HG03103 (cell line): ENCODE measurements at regions not wholly inside any gene's neighbourhood (a gene's known extent, or its start where the extent isn't known, plus 50 kb on each side); places are given as distances from the start of the nearest gene placed in this dataset.
"Not testable (repeated sequence)": the region's sequence is repeated elsewhere in the genome, so short reads cannot be mapped to it uniquely, and the experiment has no call there.

Experiments used
- ATAC-seq: cut with Tn5 transposase; IDR thresholded peaks from one replicate; pipeline ENCODE4 v1.9.1; 2021; ENCODE audit warnings: low read depth; ENCODE audit not compliant: unreplicated experiment

DNA sequence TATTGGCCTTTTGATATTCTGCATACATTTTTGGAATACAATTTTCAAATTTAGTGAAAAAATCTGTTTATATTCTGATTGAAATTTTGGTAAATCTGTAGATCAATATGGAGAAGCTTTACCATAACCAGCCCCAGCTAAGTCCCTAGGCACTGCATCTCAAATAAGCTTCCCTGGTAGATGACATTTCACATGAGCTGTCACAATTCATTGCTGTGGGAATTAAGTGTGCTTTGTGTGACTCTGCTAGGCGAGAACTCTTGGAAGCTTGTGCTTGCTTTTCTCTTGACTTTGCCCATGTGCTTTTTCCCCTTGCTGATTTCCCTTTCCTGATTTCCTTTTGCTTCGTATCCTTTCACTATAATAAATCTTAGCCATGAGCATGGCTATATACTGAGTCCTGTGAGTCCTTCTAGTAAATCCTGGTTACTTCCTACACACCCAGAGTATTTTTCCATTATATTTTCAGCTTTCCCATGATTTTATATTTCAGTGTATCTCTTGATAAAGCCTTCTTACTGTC lies 166.5 kb upstream of the MMS22L start:
- no peak for ATAC-seq

DNA sequence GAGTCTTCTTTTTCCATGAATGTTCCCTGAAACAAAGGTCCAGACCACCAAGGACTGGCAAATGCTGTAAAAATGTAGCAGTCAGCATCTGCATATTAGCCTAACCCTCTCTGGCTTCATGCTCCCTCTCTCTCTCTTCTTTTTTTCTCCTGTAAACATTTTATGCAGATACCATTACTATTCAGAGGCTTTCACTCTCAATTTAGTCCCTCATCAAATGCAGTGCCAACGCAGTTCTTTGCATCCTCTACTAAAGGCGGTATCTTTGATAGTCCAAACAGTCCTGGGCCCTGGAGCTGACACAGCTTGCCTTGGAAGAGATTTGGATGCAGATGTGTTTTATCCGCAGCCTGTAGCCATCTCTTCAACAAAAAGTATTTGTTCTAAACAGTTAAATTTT lies 167.1 kb upstream of the MMS22L start:
- ATAC-seq, result no peak

DNA sequence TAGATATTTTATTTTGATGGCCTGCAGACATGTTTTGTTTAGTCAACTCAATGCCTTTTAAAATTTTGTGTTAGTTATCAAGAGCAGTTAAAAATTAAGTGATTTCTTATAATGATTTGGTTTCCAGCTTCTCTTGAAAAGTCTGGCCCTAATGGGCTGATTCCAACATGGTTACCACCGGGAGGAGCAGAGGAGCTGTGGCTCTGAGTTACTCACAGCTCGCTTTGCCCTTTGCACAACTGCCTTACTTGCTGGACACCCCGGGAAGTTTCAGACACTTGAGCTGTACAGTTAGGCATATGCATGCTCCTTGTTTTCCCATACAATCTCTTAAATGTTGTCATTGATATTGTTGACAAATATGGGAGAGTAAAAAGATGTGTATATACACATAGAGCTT lies 173.1 kb upstream of the MMS22L start:
- no peak for ATAC-seq

DNA sequence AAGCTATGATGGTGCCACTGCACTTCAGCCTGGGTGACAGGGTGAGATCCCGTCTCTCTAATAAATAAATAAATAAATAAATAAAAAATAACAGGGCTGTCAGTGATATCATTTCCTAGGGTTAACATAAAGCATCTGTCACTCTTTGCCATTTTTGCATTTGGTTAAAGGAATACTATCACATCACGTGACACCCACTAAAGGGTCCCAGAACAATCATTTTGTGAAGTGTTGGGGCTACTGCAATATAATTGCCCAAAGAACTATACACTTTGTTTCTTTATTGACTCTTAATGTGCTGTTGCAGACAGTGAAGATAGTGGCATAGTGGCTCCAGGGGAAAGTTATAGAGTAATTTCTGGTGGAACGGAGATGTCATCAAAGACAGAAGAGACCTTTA lies 176.5 kb upstream of the MMS22L start:
- no peak for ATAC-seq

DNA sequence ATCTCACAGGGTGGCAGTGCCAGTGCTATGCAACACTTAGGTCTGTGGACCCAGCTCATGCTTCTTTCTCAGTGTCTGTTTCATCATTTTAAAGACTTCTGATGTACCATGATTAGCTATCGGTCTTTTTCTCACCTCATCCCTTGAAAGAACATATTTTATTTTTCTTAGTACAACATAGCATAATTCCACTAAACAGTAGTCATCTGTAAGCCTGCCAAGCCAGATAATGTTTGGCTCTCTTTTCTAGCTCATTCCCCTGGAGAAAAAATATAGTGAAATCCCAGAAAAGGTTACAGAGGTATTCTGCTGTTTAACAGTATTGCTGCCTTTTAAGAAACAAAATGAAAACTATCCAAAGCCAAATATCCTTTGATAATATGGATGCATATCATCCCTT lies 177.0 kb upstream of the MMS22L start:
- no peak for ATAC-seq

DNA sequence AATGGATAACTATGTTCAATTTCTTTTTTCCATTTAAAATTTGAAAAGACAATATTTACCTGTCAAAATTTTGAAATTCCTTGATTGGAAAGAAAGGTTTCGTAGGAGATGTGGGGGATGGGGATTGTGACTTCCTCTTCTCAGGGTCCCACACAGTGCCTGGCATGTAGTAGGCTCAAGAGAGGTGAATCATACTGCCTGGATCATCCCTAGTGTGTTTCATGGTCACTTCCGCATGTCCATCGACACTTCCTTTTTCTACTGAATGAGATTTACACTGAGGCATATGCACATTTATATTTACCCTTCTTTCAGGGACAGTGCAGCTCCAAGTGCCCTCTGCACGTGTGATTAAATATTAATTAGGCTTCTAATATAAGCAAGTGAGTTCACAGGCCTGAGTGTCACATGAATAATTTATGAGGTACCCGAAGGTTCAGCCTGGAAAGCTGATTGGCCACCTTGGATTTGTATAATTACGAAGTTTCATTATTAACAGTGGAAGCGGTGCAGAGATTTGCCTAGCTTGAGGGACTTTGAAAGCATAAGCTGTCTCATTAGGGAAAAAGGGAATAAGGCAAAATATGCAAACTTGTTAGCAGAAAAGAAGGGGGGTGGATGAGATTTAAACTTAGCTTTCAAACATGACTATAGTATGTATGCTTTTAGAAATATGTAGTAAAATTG lies 177.5 kb upstream of the MMS22L start:
- no peak for ATAC-seq

DNA sequence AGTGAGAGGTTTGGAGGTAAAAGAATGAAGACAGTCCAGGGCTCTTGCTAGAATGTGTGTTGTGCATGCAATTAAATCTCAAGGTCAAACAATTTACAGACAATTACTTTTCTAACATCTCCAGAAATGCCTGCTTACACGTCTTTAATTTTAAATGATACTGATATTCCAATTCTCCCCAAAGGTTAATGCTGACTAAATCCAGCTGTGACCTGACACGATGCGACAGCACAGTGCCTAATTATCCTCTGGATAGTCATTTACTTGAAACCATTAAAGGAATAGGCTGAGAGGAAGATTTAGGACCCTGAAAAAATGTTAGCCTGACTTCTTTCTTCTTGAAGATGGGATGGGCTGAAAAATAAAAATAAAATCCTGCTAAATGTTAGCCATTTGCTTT lies 178.2 kb upstream of the MMS22L start:
- no peak for ATAC-seq

DNA sequence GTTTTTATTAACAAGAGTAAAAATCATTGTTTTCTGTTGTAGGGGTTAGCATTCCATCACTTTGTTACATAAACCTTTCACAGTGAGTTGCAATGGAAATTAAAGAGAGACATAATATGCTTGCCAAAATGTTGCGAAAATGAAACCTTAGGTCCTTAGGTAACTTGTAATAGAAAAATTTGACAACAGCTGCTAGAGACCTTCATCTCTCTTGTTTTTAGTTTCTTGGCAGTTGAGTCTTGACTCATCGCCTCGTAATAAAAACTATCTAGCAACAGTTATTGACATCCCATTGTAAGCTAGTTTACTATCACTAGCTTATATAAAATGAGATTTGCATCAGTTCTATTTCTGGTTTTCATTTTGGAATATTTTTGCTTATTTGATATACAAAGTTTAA lies 179.0 kb upstream of the MMS22L start:
- ATAC-seq, result no peak

DNA sequence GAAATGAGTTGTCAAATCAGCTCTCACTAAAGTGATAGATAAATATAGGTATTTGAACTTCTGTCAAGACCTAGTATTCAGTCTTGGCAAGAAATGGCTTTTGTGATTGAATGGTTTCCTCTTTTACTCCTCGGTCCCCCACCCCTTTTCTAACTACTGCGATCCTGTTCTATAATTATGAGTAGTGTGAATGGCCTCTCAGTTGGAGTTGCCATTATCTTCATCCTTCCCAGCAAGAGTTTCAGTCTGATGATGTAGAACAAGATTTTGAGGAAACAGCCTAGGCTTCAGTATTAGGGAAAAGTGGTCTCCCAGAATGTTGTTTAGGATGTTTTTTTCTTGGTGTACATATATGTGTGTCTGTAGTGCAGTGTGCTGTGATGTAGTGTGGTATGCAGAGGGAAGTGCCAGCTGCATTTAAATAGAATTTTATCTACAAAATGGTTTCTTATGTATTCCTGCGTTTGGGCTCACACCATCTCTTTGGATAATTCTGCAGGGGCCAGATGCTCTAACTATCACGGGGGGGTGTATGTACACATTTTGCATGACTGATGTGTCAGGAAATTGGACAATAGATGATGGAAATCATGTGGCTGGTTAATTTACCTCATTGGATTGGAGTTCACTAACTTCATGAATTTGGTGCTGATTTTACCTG lies 180.1 kb upstream of the MMS22L start:
- ATAC-seq, result no peak

DNA sequence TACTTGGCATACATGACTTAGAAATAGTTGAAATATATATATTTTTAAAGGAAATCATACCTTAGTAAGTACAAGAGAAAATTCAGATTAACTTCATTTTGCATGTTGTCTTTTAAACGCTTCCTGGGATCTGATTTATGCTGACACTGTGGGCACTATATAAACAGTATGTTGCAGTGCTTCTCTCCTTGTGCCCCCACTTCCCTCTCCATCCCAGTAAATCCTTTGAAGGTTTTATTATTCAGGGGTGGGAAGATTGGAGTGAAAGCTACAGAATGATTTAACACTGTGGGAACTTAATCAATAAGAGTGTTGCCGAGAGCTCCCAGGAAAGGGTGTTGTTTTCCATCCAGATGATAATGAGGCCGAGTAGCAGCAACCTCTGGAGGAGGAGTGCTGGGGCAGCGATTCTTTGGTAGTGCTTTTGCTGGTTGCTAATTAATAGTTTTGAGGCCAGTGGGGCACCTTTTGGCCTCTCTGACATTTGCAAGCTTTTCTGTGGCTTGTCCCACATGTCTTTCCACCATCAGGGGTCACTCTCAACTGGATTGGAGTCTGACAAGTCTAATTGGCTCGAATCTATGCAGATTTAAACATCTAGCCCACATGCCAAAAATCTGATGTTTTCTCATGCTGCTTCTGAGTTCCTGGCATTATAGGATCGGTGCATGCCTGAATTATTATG lies 183.0 kb upstream of the MMS22L start:
- no peak for ATAC-seq

DNA sequence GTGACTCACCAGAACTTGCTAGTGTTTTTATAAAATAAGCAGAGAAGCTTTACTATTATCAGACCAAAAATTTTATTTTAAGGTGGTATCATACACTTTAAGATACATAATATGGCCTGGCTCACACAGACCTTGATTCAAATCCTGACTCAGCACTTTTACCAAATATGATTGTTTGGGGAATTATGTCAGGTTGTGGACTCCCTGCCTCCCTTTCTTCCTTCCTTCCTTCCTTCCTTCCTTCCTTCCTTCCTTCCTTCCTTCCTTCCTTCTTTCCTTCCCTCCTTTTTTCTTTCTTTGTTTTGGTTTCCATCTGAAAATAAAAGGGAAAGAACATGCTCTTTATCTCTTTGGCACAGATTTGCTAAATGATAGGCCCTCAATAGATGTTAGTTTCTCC lies 186.0 kb upstream of the MMS22L start:
- ATAC-seq, result no peak

DNA sequence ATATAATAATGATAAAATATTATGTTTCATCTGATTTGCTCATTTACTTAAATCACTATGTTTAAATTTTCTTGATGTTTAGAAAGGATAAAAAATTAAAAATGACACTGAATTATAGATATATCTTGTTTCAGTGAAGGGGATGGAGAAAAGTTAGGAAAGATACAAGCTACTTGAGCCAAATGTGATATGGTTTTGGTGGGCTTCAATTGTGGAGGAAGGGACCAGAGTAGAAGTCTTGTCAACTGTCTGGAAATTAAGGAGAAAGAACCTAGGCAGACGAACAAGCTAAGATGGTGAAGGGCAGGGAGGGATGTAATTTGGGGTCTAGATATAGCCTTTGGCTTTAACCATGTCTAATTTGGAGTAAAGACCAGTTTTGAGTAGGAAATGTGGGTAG lies 186.4 kb upstream of the MMS22L start:
- ATAC-seq, result no peak

DNA sequence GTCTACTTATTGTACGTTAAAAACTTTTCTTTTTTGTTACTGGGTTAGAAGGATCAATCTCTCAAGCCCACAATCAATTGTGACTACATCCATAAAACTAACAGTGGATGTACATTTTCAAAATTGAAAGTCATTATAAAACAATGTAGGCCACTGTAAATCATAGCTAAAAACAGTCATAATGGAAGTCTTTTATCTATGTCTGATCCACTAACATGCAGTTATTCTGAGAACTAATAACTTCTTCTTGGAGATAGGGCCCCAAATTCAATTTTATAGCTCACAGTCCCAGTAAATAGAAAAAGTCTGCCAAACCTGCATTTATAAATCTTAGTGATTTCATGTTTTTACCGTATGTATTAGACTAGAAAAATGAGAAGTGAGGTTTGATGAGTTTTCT lies 187.3 kb upstream of the MMS22L start:
- ATAC-seq, result no peak

DNA sequence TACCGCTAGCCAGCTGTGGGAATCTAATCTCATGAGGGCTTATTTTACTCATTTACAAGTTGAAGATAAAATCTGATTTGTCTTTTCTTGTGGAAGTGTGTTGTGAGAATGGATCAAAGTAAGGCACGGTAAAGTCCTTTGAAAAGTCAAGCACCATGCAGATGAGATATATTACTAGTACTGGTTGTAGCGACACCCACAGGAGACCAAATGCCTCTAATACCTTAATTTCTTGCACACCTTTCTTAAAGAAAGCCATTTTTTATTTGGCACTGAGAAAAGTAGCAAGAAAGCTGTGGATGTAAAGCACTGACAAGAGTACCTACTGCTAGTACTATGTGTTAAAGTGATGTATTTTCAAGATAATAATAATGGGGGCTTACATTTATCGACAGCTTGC lies 191.0 kb upstream of the MMS22L start:
- ATAC-seq, result no peak

DNA sequence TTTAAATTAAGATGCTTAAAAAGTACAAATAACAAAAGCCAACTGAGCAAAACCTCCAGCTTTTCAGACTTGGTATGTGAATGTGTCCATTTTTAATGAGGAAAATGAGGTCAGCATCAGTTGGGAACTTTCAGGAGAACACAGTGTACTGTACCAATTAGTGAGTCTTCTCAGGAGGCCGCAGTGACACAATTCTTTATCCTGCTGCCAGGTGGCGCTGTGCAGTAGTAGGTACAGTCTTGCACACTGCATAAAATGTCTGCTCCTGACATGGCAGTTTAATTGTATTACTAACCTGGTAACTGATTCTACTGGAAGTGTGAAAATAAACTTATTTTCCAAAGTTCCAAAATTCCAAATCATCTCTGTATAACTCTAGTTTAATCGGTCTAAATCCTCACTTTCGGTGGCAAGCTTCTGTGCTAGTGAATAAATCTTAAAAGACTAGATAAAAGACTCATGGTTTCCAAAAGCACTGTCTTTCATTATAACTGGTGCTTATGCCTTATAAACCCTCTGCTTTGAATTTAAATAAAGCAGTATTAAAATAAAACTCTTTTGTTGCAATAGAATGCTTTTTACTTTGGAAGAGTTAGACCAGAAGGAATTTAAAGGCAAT lies 214.8 kb upstream of the MMS22L start:
- ATAC-seq, result peak; percentile 99

DNA sequence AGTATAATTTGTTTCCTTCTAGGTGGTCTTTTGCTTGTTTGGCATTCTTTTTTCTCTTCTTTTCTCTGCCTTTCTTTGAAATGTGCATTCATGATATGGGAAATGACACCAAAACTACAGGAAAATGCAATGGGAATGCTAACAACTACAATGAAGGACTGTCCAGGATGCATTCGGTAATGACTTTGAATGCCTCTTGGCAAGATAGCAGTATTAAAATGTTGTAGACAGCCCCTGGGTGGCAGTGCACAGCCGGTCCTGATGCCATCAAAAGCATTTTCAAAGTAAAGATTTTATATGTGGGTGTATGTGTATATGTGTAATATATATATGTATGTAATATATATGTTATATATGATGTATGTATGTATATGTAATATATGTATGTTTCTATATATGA lies 218.8 kb upstream of the MMS22L start:
- ATAC-seq, result no peak

DNA sequence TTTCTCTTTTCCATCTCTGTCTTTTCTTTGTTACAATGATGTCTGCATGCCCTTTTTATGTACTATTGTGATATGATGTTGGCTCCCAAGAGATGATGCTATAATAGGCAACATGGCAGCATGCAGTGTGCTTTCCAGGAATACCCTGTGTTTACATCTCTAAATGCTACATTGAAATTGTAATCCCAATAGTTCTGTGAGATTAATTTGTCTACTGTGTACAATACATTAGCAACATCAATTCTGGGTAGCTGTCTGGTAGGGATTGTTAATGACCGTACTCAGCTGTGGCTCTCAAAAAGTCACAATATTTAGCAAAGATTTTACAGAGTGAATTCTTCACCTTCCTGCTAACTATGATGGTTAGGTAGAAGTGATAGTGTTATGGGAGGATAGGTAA lies 225.6 kb upstream of the MMS22L start:
- no peak for ATAC-seq

DNA sequence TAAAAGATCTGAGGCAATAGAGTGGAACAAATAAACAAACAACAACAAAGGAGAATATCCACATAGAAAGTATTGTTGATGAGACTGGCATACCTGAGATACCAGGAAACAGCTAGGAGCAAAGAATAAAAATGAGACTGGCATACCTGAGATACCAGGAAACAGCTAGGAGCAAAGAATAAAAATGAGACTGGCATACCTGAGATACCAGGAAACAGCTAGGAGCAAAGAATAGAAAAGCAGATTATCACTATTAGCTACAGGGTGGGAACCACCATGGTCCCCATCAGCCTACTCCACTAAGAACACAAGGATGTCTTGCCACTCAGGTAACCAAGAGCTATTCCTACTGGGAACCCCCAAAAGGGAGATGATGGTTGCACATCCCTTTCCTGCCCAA lies 230.2 kb upstream of the MMS22L start:
- ATAC-seq, result not testable (repeated sequence)

DNA sequence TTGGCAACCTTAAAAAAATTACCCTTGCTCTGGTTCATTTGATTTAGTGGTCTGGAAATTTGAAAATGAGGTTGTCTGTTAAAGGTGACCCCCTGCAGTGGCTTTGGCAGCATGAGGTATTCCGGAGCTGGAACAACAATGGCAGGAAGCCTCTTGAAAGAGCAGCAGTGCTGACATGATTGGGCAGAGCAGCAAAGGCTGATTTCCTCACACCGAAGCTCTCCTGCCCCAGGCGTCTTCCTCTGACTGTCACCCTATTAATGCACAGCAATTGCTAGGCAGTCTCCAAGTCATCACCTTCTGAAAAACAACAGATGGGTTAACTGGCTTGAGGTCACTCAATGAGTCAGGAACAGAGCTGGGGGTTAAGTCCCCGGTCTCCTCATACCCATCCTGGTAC lies 241.8 kb upstream of the MMS22L start:
- ATAC-seq, result no peak

DNA sequence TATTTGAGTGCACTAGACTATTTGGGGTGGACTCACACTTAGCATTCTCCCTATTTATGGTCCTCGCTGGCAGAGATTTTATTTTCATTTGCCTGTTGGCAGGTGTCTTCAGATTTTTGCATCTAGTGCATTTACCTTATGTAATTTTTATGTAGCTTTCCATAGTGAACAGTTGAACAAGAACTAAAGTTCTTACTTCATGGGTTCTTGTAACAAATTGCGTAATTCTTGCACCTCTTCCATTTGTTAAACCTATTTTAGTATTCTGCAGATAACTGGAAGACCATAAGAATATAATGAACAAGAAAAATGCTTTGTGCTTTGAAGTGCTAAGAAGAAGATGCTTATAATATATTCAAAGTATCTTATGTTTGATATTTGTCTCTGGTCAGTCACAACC lies 252.8 kb upstream of the MMS22L start:
- ATAC-seq, result no peak

DNA sequence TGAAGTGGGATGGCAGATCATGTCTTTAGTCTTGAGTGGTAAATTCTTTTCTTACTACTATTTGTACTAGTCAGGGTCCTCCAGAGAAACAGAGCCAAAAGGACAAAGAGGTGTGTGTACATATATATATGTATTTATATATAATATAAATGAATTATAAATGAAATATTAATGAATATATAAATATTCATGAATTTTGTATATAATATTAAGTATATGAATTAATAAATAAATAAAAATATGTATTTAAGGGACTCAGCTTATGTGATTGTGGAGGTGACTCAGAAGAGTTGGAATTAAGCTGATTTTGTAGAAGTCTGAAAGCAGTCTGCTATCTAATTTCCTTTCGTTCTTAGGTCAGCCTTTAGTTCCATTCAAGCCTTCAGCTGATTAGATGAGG lies 265.3 kb upstream of the MMS22L start:
- ATAC-seq, result no peak
